GM18861 (cell line): ENCODE measurements at regions not wholly inside any gene's neighbourhood (a gene's known extent, or its start where the extent isn't known, plus 50 kb on each side); places are given as distances from the start of the nearest gene placed in this dataset.
"Not testable (repeated sequence)": the region's sequence is repeated elsewhere in the genome, so short reads cannot be mapped to it uniquely, and the experiment has no call there.

Experiments
- ATAC-seq: cut with Tn5 transposase; IDR thresholded peaks from one replicate; pipeline ENCODE4 v1.9.1; 2021; ENCODE audit not compliant: unreplicated experiment

DNA sequence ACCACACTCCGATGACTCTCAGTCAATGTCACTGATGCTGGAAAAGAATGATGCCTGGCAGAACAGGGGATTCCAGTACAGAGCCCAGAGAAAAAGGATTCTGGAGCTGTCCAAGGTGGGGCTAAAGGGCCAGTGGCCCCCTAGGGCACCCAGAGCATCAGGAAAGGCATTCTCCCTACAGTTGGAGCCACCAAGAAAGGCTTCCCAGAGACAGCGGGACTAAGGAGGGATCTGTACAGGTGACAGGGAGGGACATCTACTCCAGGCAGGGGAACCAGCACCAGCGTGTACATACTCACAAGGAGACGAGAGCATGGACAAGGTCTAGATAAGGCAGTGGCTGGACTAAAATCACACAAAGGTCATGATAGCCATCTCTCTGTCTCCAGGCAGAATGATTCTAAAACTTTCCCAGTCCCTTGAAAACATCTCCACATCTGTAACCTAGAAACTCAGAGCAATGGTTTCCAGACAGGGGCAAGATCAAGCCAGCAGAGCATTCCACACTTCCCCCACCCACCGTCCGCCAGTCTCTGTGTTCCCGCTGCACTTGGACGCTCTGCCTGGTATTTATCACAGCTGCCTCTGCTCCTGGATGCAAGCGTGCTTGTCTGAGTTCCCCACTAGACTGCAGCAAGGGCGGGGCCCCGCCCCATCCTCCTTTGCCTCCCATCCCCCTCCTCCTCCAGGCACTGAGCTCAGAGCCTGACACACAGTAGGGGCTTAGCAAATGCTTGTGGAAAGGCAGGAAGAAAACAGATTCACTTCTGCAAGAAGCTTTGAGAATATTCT is 111.6 kb upstream of the ZC3H12A start:
- ATAC-seq, result no peak

GRCh38 chr1:37363535-37363934 is 110.8 kb upstream of the ZC3H12A start:
- no peak for ATAC-seq

DNA sequence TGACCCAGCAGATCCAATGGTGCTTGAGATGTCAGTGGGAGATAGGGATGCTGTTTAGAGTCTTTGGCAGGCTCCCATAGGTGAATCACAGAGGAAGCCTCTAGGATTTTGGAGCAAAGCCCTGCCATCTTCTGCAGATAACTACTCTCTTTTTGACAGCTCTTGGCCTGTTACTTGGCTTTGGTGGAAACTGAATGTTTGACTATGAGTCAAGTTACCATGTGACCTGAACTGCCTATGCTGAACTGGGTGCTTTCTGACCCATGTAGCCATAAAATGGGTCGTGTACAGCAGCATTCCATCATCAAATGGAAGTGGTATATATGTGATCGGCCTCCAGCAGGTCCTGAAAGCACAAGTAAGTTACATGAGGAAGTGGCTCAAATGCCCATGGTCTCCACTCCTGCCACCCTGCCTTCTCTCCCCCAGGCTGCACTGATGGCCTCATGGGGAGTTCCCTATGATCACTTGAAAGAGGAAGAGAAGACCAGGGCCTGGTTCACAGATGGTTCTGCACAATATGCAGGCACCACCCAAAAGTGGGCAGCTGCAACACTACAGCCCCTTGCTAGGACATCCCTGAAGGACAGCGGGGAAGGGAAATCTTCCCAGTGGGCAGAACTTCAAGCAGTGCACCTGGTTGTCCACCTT is 105.6 kb upstream of the ZC3H12A start:
- not testable (repeated sequence) for ATAC-seq

GRCh38 chr1:37372302-37372701 is 102.1 kb upstream of the ZC3H12A start:
- no peak for ATAC-seq

DNA sequence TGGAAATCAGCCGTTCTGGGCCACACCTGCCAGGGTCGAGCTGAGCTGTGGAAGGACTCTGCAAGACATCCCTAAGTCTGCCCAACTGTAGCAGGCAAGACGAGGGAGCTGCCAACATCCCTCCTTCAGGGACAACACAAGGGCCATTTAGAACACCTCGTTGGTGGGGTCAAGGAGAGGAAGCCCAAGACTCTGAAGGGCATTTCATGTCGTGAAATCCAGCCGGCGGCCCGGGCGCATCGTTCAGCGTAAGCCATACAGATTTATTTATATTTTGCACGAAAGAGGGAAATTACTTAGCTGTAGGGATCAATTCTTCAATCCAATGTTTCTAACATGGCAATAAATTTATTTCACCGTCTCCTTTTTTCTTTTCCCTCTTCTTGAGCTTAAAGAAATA is 101.7 kb upstream of the ZC3H12A start:
- no peak for ATAC-seq

DNA sequence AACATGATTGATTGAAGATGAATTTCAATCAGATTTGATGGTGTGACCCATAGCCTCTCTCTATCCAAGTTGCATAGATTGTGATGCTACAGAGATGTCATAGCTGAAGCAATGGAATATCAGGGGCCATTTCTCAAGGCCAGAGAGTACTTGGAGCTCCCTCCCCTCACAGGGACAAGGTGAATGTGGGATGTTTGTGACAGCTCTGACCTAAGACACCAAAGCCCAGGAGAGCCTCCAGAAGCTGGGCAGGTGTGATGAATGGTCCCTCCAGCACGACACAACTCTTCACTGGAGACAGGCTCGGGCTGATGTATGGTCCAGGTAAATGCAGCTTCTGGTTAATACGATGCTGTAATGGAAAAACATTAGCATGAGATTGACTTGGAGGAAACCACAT is 101.0 kb upstream of the ZC3H12A start:
- no peak for ATAC-seq

- not testable (repeated sequence) for ATAC-seq
Measured at GRCh38 chr1:37380546-37380945, 93.8 kb upstream of the ZC3H12A start.

GRCh38 chr1:37387854-37388253 is 86.5 kb upstream of the ZC3H12A start:
- no peak for ATAC-seq

- no peak for ATAC-seq
Measured at GRCh38 chr1:37389327-37389726, 85.1 kb upstream of the ZC3H12A start.

- ATAC-seq, result no peak
Measured at GRCh38 chr1:37391211-37392011, 83.0 kb upstream of the ZC3H12A start.

- no peak for ATAC-seq
Measured at GRCh38 chr1:37392051-37392450, 82.3 kb upstream of the ZC3H12A start.

GRCh38 chr1:37393173-37394120 is 80.9 kb upstream of the ZC3H12A start:
- ATAC-seq, result no peak

- no peak for ATAC-seq
Measured at GRCh38 chr1:37394574-37395464, 79.6 kb upstream of the ZC3H12A start.

- ATAC-seq, result no peak
Measured at GRCh38 chr1:37398096-37398495, 76.3 kb upstream of the ZC3H12A start.

- ATAC-seq, result no peak
Measured at GRCh38 chr1:37399205-37399604, 75.2 kb upstream of the ZC3H12A start.

DNA sequence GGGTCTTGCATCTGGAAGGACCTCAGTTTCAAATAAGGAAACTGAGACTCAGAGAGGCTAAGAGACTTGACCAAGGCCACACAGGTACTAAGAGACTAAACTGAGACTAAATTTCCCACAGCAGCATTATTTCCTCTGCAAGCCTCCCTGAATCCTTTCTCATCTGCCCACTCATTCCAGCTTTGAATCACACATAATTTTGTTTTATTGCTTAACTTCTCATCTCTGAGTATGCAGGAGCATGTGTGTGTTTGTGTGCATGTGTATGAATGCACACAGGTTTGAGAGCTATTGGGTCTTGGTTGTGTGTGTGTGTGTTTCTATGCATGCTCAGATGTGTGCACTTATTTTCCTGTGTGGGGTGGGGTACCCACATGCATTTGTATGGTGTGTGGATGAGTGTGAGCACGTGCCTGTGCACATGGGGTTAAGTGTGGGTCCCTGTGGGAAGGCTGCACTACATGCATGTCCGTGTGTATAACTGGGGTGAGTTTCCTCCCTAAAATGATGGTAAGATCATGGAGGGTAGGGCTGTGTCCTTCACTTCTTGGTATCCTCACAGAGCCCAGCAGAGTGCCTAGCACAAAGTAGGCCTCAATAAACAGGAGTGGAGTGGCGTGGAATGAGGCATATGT is 74.4 kb upstream of the ZC3H12A start:
- ATAC-seq, result no peak

- no peak for ATAC-seq
Measured at GRCh38 chr1:37400466-37401225, 73.7 kb upstream of the ZC3H12A start.

- ATAC-seq, result no peak
Measured at GRCh38 chr1:37403166-37403565, 71.2 kb upstream of the ZC3H12A start.
